Muscle layer of duodenum (tissue), 2 donors: ENCODE measurements at regions not wholly inside any gene's neighbourhood (a gene's known extent, or its start where the extent isn't known, plus 50 kb on each side); places are given as distances from the start of the nearest gene placed in this dataset.

Source experiments
- H3K27ac ChIP-seq: one replicate; pipeline ENCODE4 v1.7.0; 2013; ENCODE audit warnings: mild to moderate bottlenecking, low read length
- H3K27me3 ChIP-seq: one replicate; pipeline ENCODE4 v1.7.0; 2013; ENCODE audit warnings: low read depth, mild to moderate bottlenecking, control low read depth, low read length
- H3K36me3 ChIP-seq, 2 donors: one replicate each; pipeline ENCODE4 v1.7.0; 2013; ENCODE audit warnings: low read length in 2 of 2, control low read depth in 1 of 2, mild to moderate bottlenecking in 1 of 2; ENCODE audit not compliant: insufficient read depth in 2 of 2, control insufficient read depth in 1 of 2
- H3K4me1 ChIP-seq, 2 donors: one replicate each; pipeline ENCODE4 v1.7.0; 2013; ENCODE audit warnings: low read length in 2 of 2, mild to moderate bottlenecking in 2 of 2, control low read depth in 1 of 2, moderate library complexity in 1 of 2; ENCODE audit not compliant: insufficient read depth in 2 of 2, control insufficient read depth in 1 of 2
- H3K4me3 ChIP-seq, 2 donors: one replicate each; pipeline ENCODE4 v1.7.0; 2013; ENCODE audit warnings: low read length in 2 of 2, low read depth in 1 of 2, mild to moderate bottlenecking in 1 of 2
- H3K9me3 ChIP-seq, 2 donors: one replicate each; pipeline ENCODE4 v1.7.0; 2013; ENCODE audit warnings: low read length in 2 of 2, control low read depth in 1 of 2, mild to moderate bottlenecking in 1 of 2; ENCODE audit not compliant: control insufficient read depth in 1 of 2
- donor health status: healthy.

DNA sequence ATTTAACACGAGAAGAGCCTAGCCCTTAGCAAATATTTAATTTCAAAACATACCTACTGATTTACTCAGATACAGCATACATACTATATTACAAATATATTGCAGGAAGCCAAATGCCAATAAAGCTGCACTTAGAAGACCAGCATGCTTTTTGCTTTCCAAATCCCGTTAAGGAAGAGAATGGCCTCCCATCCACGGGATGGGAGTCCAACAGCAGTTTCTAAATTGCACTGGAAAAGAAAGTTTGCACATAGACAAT lies 156.3 kb upstream of the FOXN3 start:
- Histone ChIP-seq H3K4me1 (peaks cover 15 to 32% of the 10 kb centered on the region in 2 donors), H3K4me3 (no peak overlapping the region), H3K36me3 (no peaks in the 10 kb centered on the region), H3K27me3 (no peaks in the 10 kb centered on the region), H3K27ac (no peak overlapping the region), H3K9me3 (no peaks in the 10 kb centered on the region)

DNA sequence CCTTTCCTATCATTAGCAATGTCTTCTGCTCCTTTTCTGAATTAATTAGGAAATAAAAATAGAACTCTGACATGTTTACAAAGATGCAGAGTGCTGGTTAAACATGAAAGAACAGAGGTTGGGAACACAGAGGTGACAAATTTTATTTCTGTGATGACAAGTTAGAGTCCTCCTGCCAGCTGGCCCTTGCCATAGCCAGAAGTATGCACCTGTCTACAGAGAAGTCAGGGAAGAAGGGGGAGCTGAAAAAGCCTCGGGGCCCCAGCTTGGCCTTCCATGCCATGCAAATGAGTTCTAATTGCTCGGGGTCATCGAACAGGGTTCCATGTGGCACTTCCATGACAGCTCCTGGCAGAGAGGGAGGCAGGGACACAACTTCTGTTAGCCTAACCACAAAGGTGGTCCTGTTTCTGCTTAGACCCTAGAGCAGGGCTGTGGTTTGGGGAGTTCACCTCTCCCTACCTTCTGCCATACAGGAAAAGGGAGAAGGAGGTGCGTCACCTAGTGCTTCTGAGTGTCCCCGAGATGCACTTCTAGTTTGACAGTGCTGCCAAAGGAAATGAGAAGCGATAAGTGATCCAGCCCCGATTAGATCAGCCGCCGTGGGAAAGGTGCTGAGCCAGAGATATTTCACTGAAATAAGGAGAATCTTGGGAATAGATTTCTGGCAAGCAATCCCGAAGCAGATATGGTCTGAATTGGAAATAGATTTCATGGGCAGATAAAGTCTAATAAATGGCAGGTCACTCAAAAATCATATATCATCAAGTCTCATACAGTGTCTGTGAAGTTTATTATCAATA lies 155.8 kb upstream of the FOXN3 start:
- H3K9me3 ChIP-seq: no peaks in the 10 kb centered on the region
- no peaks in the 10 kb centered on the region for H3K27me3 ChIP-seq
- H3K4me3 ChIP-seq: no peak overlapping the region
- H3K27ac ChIP-seq: no peak overlapping the region
- no peaks in the 10 kb centered on the region for H3K36me3 ChIP-seq
- peaks cover 15 to 27% of the 10 kb centered on the region in 2 donors for H3K4me1 ChIP-seq

DNA sequence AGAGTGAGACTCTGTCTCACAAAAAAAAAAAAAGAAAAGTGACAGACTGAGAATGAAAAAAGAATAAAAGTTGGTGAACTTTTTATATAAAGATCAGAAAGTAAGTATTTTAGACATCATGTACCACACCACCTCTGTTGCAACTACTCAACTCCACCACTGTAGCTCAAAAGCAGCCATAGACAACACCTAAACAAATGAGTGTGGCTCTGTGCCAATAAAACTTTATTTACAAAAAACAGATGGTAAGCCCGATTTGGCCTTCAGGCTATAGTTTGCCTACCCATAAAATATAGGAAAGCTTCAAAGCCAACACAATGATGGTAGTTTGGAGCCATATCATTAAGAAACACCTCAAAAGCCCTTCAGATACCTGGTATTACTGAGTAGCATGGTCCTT lies 154.5 kb upstream of the FOXN3 start:
- Histone ChIP-seq H3K27me3 (no peaks in the 10 kb centered on the region), H3K4me1 (peaks cover 15 to 20% of the 10 kb centered on the region in 2 donors), H3K36me3 (no peaks in the 10 kb centered on the region), H3K27ac (no peak overlapping the region), H3K9me3 (no peaks in the 10 kb centered on the region), H3K4me3 (no peak overlapping the region)

DNA sequence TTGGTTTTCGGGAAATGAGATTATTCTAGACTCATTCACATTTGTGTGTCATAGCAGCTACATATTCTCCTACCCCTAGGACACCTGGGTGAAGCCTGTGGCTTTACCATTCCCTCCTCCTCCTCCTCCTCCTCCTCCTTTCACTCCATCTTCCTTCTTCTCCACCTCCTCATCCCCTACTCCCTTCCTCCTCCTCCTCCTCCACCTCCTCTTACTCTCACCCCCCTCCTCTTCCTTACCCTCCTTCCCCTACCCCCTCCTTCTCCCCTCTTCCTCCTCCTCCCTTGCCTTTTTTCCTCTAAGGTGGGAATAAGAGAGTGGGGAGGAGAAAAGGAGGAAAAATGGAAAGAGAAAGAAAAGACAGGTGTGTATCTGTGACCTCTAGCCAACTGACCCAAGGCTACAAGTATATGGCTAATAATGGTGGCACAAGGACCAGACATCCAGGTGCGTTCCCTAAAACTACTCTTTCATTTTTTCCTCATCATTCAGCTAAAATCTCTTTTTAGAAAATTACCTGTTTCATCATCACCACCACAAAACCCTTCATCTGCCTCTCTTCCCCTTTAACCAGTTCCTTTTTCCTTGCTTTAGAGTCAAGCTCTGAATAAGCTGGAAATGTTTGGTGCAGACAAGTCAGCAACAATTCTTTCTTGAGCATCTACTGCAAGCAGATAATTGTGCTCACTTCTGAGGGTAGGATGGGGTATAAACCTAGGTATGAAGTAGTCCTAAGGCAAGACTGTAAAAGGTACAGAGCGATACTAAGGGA lies 149.8 kb upstream of the FOXN3 start:
- H3K27ac ChIP-seq: no peak overlapping the region
- no peaks in the 10 kb centered on the region for H3K9me3 ChIP-seq
- H3K4me1 ChIP-seq: peaks cover 0 to 13% of the 10 kb centered on the region in 2 donors
- H3K36me3 ChIP-seq: no peaks in the 10 kb centered on the region
- H3K27me3 ChIP-seq: no peaks in the 10 kb centered on the region
- no peak overlapping the region for H3K4me3 ChIP-seq

DNA sequence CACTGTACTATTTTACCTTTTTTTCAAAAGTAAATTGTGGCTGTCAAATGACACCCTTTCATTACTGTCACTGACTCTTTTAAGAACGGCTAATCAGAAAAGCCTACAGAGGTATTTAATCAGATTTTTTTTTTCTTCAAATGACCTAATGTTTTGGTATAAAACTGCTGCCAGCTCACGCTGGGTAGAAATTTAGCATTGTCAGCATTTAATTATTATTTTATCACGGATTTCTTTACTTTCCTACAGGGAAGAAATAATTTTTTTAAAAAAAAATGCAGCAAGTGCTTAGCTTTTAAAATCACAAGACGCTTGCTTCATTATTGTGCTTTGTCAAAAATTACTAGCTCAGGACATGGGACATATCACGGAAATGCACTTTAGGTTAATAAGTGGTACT lies 149.1 kb upstream of the FOXN3 start:
- no peaks in the 10 kb centered on the region for H3K27me3 ChIP-seq
- H3K4me1 ChIP-seq: peaks cover 0 to 13% of the 10 kb centered on the region in 2 donors
- no peaks in the 10 kb centered on the region for H3K36me3 ChIP-seq
- H3K9me3 ChIP-seq: no peaks in the 10 kb centered on the region
- H3K4me3 ChIP-seq: no peak overlapping the region
- no peak overlapping the region for H3K27ac ChIP-seq

DNA sequence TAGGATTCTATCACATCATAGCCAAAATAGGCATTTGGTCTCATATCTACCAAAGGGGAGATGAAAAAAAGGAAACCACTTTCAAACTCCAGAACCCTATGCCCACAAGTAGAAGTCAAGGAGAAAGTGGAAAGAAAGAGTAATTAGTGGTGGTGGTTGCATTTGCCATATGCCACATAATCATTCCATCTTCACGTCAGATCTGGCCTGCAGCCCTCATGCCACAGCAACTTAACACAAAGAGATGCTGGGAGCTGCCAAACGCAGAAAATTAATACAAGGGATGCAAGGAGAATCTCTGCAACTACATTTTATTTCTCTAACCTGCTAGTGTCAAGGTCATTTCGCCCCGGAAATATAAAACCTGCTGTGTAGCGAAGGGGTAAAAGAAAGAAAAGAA lies 148.6 kb upstream of the FOXN3 start:
- H3K4me1 ChIP-seq: peaks cover 0 to 13% of the 10 kb centered on the region in 2 donors
- no peaks in the 10 kb centered on the region for H3K27me3 ChIP-seq
- no peaks in the 10 kb centered on the region for H3K9me3 ChIP-seq
- H3K27ac ChIP-seq: no peak overlapping the region
- peaks cover 0 to 3% of the 10 kb centered on the region in 2 donors for H3K36me3 ChIP-seq
- no peak overlapping the region for H3K4me3 ChIP-seq

DNA sequence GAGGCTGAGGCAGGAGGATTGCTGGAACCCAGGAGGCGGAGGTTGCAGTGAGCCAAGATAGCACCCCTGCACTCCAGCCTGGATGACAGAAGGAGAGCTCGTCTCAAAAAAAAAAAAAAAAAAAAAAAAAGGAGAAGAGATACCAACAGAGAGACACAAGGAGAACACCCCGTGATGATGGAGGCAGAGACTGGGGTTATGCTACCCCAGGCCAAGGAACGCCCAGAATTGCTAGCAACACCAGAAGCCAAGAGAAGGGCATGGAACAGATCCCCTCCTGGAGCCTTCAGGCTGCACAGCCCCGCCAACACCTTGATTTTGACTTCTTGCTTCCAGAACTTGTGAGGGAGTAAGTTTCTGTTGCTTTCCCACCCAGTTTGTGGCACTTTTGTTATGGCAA lies 148.0 kb upstream of the FOXN3 start:
- no peak overlapping the region for H3K27ac ChIP-seq
- peaks cover 0 to 13% of the 10 kb centered on the region in 2 donors for H3K4me1 ChIP-seq
- H3K36me3 ChIP-seq: peaks cover 0 to 5% of the 10 kb centered on the region in 2 donors
- H3K27me3 ChIP-seq: no peaks in the 10 kb centered on the region
- H3K9me3 ChIP-seq: no peaks in the 10 kb centered on the region
- no peak overlapping the region for H3K4me3 ChIP-seq

DNA sequence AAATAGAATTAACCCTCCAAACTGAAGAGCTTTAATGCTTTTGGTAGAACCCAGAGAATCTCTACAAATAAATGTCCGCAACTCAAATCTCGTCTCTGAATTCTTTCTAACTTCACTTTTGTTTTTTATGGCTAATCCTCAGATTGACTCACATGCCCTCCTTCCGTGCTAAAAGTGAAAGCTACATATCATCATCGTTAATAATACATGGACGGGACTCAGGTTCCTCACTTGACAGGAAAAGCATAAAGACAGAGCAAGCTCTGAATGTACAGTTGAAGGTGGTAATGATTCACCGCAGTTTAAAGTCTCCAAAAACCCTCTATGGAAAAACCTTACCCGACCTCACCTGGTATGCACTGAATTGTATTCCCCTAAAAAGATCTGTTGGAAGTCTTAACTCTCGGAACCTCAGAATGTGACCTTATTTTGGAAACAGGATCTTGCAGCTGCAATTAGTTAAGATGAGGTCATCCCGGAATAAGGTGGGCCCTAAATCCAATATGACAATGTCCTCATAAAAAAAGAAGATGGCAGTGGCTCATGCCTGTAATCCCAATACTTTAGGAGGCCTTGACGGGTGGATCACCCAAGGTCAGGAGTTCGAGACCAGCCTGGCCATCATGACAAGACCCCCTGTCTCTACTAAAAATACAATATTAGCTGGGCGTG lies 147.4 kb upstream of the FOXN3 start:
- no peaks in the 10 kb centered on the region for H3K27me3 ChIP-seq
- H3K9me3 ChIP-seq: no peaks in the 10 kb centered on the region
- no peak overlapping the region for H3K4me3 ChIP-seq
- peaks cover 0 to 13% of the 10 kb centered on the region in 2 donors for H3K4me1 ChIP-seq
- peaks cover 0 to 5% of the 10 kb centered on the region in 2 donors for H3K36me3 ChIP-seq
- H3K27ac ChIP-seq: no peak overlapping the region

DNA sequence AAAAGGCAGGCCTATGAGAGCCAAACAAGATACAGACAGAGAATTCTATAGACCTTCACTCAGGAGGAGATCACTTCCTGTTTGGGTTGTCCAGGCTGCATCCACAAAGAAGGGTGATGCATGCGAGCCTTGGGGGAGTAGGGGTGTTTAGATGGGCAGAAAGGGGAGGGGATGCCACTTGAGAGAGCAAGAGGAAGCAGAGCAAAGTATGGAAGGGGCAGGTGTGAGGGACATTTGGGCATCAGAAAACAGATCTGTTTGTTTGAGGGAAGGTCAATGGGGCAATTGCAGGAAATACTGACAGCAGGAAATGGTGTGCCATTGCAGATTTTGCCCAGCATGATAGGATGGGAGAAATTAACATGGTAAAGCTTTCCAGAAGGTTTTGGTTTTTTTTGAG lies 146.4 kb upstream of the FOXN3 start:
- peaks cover 0 to 13% of the 10 kb centered on the region in 2 donors for H3K4me1 ChIP-seq
- H3K4me3 ChIP-seq: no peak overlapping the region
- H3K36me3 ChIP-seq: peaks cover 0 to 5% of the 10 kb centered on the region in 2 donors
- H3K27me3 ChIP-seq: no peaks in the 10 kb centered on the region
- no peaks in the 10 kb centered on the region for H3K9me3 ChIP-seq
- H3K27ac ChIP-seq: no peak overlapping the region

DNA sequence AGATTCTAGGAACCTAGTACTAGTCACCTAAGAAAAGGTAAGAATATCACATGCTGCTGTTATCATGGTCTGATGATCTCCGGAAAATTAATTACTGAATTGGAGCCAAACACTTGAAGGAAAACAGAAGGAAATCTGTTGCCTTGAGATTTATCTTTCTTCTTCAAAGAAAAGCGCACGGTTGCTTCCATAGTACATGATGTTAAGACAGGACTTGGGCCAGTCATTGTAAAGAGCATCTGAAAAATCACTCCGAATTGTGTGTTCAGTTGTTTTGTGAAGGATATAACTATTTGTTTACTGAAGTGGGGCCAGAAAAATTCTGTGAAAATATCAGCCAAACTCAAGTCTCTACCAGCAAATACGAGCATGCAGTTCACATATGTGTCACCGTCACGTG lies 134.9 kb upstream of the FOXN3 start:
- Histone ChIP-seq H3K36me3 (no peaks in the 10 kb centered on the region), H3K27ac (no peak overlapping the region), H3K4me1 (peaks cover 0 to 21% of the 10 kb centered on the region in 2 donors)

DNA sequence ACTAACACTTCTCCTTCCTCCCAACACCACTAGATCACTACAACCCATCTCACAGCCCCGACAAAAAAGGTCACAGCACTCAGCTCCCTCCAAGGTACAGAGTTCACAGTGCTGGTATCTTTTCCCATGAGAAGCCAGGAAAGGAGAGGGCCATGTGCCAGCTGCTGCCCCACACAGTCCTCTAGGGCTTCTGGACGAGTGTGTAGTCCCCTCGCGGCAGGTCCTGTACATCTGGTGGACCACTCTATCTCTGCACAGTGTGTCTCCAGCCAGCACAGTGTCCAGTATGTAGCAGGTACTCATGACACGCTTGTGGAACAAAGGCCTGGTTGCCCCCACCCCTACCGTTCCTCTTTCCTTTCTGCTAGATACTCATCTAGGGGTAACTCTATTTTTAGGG lies 134.4 kb upstream of the FOXN3 start:
- Histone ChIP-seq H3K9me3 (no peaks in the 10 kb centered on the region), H3K27ac (no peak overlapping the region), H3K4me3 (no peak overlapping the region), H3K36me3 (no peaks in the 10 kb centered on the region), H3K4me1 (peaks cover 0 to 21% of the 10 kb centered on the region in 2 donors), H3K27me3 (no peaks in the 10 kb centered on the region)

More for the DNA sequence above, 134.9 kb upstream of the FOXN3 start:
- H3K4me3 ChIP-seq: no peak overlapping the region
- H3K27me3 ChIP-seq: no peaks in the 10 kb centered on the region
- no peaks in the 10 kb centered on the region for H3K9me3 ChIP-seq
